Muscle layer of duodenum (tissue), 2 donors: ENCODE measurements at regions not wholly inside any gene's neighbourhood (a gene's known extent, or its start where the extent isn't known, plus 50 kb on each side); places are given as distances from the start of the nearest gene placed in this dataset.
"Not testable (repeated sequence)": the region's sequence is repeated elsewhere in the genome, so short reads cannot be mapped to it uniquely, and the experiment has no call there.

Source experiments
- H3K27ac ChIP-seq: one replicate; pipeline ENCODE4 v1.7.0; 2013; ENCODE audit warnings: mild to moderate bottlenecking, low read length
- H3K27me3 ChIP-seq: one replicate; pipeline ENCODE4 v1.7.0; 2013; ENCODE audit warnings: low read depth, mild to moderate bottlenecking, control low read depth, low read length
- H3K36me3 ChIP-seq, 2 donors: one replicate each; pipeline ENCODE4 v1.7.0; 2013; ENCODE audit warnings: low read length in 2 of 2, control low read depth in 1 of 2, mild to moderate bottlenecking in 1 of 2; ENCODE audit not compliant: insufficient read depth in 2 of 2, control insufficient read depth in 1 of 2
- H3K4me1 ChIP-seq, 2 donors: one replicate each; pipeline ENCODE4 v1.7.0; 2013; ENCODE audit warnings: low read length in 2 of 2, mild to moderate bottlenecking in 2 of 2, control low read depth in 1 of 2, moderate library complexity in 1 of 2; ENCODE audit not compliant: insufficient read depth in 2 of 2, control insufficient read depth in 1 of 2
- H3K4me3 ChIP-seq, 2 donors: one replicate each; pipeline ENCODE4 v1.7.0; 2013; ENCODE audit warnings: low read length in 2 of 2, low read depth in 1 of 2, mild to moderate bottlenecking in 1 of 2
- H3K9me3 ChIP-seq, 2 donors: one replicate each; pipeline ENCODE4 v1.7.0; 2013; ENCODE audit warnings: low read length in 2 of 2, control low read depth in 1 of 2, mild to moderate bottlenecking in 1 of 2; ENCODE audit not compliant: control insufficient read depth in 1 of 2
- donor health status: healthy.

- Histone ChIP-seq H3K27ac (no peak overlapping the region), H3K4me1 (no peaks in the 10 kb centered on the region), H3K27me3 (no peaks in the 10 kb centered on the region), H3K36me3 (no peaks in the 10 kb centered on the region), H3K9me3 (no peaks in the 10 kb centered on the region), H3K4me3 (no peak overlapping the region)
Measured at GRCh38 chr4:133287396-133287795, 138.3 kb downstream of the PCDH10 start.

GRCh38 chr4:133278591-133278990 is 129.5 kb downstream of the PCDH10 start:
- no peak overlapping the region for H3K27ac ChIP-seq
- H3K27me3 ChIP-seq, result no peaks in the 10 kb centered on the region
- H3K36me3 ChIP-seq, result no peaks in the 10 kb centered on the region
- H3K4me3 ChIP-seq, result no peak overlapping the region
- peaks cover 0 to 4% of the 10 kb centered on the region in 2 donors for H3K9me3 ChIP-seq
- no peaks in the 10 kb centered on the region for H3K4me1 ChIP-seq

- not testable (repeated sequence) for H3K27ac ChIP-seq, H3K9me3 ChIP-seq, H3K4me1 ChIP-seq, H3K27me3 ChIP-seq, H3K4me3 ChIP-seq, H3K36me3 ChIP-seq
Measured at GRCh38 chr4:133277940-133278339, 128.8 kb downstream of the PCDH10 start.

- Histone ChIP-seq H3K27ac (no peak overlapping the region), H3K36me3 (no peaks in the 10 kb centered on the region), H3K9me3 (peaks cover 0 to 4% of the 10 kb centered on the region in 2 donors), H3K27me3 (no peaks in the 10 kb centered on the region), H3K4me3 (no peak overlapping the region), H3K4me1 (no peaks in the 10 kb centered on the region)
Measured at GRCh38 chr4:133275246-133275645, 126.2 kb downstream of the PCDH10 start.

GRCh38 chr4:133273401-133273800 is 124.3 kb downstream of the PCDH10 start:
- no peak overlapping the region for H3K27ac ChIP-seq
- H3K36me3 ChIP-seq, result no peaks in the 10 kb centered on the region
- H3K4me1 ChIP-seq, result no peaks in the 10 kb centered on the region
- H3K9me3 ChIP-seq, result peaks cover 0 to 4% of the 10 kb centered on the region in 2 donors
- no peak overlapping the region for H3K4me3 ChIP-seq
- no peaks in the 10 kb centered on the region for H3K27me3 ChIP-seq

DNA sequence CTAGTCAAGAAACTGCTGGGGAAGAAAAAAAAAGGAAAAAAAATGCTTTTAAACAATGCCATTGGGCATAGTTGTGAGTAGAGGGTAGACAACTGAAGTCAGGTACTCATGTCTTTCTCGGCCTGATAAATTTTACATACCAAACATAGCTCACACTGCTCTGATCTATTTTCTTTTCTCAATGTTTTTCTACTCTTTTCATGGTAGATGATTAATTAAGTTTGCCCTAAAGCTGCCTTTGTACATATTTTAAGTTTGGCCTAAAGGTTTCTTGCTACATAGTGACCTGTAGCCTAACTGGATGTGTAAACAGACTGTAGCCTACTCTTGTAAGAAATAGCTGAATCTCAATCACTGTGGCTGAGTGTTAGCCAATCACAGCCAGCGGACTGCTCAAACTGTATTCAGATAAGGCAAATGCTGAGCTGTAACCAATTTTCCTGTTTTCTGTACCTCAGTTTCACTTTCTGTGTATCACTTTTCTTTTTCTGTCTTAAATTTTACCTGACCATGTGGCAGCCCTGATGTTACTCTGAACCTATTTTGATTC is 121.0 kb downstream of the PCDH10 start:
- H3K27me3 ChIP-seq, result no peaks in the 10 kb centered on the region
- no peaks in the 10 kb centered on the region for H3K9me3 ChIP-seq
- no peaks in the 10 kb centered on the region for H3K4me1 ChIP-seq
- no peak overlapping the region for H3K27ac ChIP-seq
- H3K36me3 ChIP-seq, result no peaks in the 10 kb centered on the region
- H3K4me3 ChIP-seq, result no peak overlapping the region

GRCh38 chr4:133268205-133268604 is 119.1 kb downstream of the PCDH10 start:
- H3K4me1 ChIP-seq, result no peaks in the 10 kb centered on the region
- no peaks in the 10 kb centered on the region for H3K36me3 ChIP-seq
- no peaks in the 10 kb centered on the region for H3K9me3 ChIP-seq
- H3K27me3 ChIP-seq, result no peaks in the 10 kb centered on the region
- H3K27ac ChIP-seq, result no peak overlapping the region
- H3K4me3 ChIP-seq, result no peak overlapping the region

GRCh38 chr4:133267506-133267905 is 118.4 kb downstream of the PCDH10 start:
- H3K9me3 ChIP-seq, H3K36me3 ChIP-seq, H3K4me1 ChIP-seq, H3K27me3 ChIP-seq, H3K4me3 ChIP-seq, H3K27ac ChIP-seq: not testable (repeated sequence)

DNA sequence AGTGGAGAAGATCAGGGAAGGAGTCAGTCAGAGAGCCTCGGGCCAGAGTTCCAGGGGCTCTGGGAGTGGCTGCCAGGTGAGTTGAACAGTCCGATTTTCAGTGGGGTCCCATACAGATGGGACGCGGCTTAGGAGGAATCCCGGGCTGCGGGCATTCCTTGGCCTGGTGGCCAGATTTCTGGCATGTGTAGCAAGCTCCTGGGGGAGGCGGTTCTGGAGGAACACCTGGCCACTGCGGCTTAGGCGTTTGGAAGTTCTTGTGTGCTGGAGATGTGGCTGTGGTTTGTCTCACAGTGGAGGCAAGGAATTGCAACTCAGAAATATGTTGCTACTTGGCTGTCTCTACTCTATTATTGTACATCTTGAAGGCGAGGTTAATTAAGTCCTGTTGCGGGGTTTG is 117.9 kb downstream of the PCDH10 start:
- H3K4me3 ChIP-seq, H3K36me3 ChIP-seq, H3K27ac ChIP-seq, H3K27me3 ChIP-seq, H3K4me1 ChIP-seq, H3K9me3 ChIP-seq: not testable (repeated sequence)

GRCh38 chr4:133264251-133264650 is 115.2 kb downstream of the PCDH10 start:
- H3K9me3 ChIP-seq, H3K27me3 ChIP-seq, H3K27ac ChIP-seq, H3K4me1 ChIP-seq, H3K36me3 ChIP-seq, H3K4me3 ChIP-seq: not testable (repeated sequence)

GRCh38 chr4:133263104-133263503 is 114.0 kb downstream of the PCDH10 start:
- Histone ChIP-seq H3K4me1 (no peaks in the 10 kb centered on the region), H3K27ac (no peak overlapping the region), H3K4me3 (no peak overlapping the region), H3K9me3 (no peaks in the 10 kb centered on the region), H3K27me3 (no peaks in the 10 kb centered on the region), H3K36me3 (no peaks in the 10 kb centered on the region)

DNA sequence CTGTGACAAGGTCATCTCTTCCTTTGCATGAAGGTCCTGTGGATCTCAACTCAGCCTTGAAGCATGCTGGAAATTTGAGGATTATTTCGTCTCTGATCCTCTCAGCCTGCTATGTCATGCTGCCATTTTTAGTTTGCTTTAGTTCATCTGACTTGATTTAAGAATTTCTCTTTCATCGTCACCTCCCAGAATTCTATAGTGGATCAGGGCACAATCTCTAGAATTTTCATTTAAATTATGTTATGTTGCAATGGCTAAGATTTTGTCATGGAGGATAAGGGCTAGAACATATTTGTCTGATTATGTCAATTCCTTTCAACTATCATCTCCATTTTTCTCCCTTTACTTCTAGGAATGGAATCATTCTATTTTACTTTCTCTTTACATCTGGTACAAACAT is 98.8 kb downstream of the PCDH10 start:
- no peaks in the 10 kb centered on the region for H3K36me3 ChIP-seq
- no peaks in the 10 kb centered on the region for H3K27me3 ChIP-seq
- H3K9me3 ChIP-seq, result no peaks in the 10 kb centered on the region

More for the DNA sequence above, 98.8 kb downstream of the PCDH10 start:
- Histone ChIP-seq H3K27ac (no peak overlapping the region), H3K4me1 (no peaks in the 10 kb centered on the region), H3K4me3 (no peak overlapping the region)
